DMS79 treated with DMSO at 0.1 percent for 48 hours (cell line): ENCODE measurements at regions not wholly inside any gene's neighbourhood (a gene's known extent, or its start where the extent isn't known, plus 50 kb on each side); places are given as distances from the start of the nearest gene placed in this dataset.

ENCODE experiments used
- DNase-seq: peaks from one replicate; lab custom pipeline; 2025; lab: John Stamatoyannopoulos, UW

DNA sequence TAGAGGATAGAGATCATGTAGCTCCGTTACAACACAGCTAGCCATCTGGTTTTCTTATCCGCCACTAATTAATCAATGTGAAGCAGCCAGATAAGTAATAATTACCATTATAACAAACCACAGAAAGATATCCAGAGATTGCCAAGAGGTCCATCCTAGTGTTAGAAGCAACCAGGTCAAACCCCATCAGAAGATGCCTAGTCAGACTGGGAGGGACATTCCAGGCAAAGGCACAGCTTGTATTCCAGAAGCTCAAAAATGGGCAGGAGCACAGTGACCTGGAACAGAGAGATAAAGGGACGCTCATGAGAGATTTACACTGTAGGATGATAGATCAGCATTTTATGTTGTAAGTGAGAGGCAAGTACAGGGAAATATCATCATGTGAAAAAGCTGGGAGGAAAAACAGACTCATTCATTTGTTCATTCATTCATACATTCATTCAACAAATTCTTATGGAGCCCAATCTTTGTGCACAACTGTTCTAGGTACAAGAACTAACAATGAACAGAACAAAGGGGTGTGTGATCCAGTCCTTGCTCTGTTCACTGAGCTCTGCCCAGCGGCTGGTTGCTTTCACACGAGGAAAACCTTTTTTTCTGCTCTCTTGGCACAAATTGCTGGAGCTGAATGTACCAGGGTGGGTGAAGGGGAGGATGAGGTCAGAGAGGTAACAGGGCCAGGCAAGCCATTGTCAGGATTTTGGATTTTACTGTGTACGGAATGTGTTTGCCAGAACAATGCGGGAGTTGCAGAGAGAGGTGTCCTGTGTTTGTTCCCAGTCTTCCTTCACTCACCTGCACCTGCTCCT lies 240.8 kb upstream of the FGGY start:
- DNase-seq = no peak

DNA sequence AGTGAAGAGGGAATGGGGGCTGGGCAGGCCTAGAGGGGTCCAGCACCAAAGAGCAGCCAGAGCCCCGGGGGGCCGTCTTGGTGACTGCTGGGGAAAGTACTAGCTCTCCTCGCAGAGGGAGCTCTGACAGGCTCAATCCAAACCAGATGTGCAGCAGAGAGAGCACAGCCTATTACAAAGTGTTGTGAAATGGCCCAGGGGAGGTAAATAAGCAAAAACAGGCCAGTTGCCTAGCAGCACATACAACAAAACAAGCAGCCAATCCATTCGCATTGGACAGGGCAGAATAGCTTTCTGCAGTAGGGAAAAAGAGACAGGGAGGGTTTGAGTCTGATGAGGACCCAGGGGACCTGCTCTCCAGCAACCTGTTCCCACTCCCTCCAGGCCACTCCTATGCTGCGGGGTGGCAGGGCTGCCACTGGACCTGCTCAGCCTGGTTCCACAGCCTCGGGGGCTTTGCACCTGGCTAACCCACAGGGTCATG lies 239.6 kb upstream of the FGGY start:
- DNase-seq = no peak

DNA sequence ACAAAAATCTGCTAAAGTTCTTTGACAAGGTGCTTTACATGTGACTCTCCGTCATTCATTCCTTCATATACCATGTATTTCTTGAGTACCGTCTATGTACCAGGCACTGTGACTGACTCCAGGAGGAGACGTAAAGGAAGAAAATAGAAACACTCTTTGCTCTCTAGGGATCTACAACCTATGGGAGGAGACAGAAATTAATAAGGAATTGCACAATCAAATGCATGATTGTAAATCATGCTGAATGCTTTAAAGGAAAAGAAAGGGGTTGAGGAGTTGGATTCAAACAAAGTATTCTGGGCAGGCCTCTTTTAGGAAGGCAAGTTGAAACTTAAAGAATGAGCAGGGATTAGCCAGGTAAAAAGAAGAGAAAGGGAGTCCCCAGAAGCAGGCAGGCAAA lies 239.1 kb upstream of the FGGY start:
- no peak for DNase-seq

DNA sequence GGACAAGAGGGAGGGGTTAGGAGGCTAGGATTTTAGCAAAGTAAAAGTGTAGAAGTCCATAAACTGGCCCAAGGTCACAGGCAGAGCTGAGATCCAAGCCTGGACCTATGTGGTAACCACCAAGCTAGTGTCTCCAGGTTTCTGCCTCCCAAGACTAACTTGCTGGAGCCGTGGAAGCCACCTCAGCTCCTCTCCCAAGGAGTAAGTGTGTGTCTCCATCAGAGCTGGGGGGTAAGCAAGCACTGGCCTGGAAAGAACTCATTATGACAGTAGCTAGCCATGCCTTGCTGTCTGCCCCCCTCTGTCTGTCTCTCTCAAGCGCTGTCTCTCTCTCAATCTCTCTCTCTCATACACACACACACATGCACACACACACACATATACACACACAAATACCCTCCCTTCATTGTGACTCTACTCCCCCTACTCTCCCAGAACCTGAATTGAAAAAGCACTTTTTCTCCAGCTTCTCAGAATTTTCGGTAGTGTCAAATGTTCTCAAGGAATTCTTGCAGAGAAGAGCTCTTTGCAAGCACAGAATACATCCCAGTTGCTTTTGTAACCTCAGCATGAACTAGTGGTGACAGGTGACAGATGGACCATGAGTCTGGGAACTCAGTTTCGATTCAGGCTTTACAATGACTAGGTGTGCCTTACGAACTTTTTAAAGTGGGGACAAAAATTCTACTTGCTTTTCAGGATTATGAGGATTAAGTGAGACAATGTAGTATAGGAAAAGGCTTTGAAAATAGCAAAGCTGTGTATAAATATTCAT lies 238.0 kb upstream of the FGGY start:
- no peak for DNase-seq

DNA sequence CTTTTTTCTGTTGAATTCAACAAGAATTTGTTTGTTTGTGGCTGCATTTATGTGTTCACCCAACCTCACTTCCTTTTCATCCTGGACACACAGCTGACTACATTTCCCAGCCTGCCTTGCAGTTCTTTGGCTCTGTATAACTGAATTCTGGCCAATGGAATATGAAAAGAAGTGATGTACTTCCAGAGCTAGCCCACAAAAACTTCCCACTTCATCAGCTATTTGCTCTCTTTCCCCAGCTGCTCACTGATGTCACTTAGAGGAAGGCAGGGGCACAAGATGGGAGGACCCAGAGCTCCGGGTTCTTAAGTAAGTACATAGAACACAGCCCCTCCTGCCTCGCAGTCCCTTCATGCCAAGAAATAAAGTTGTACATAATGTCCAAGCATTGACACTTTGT lies 235.0 kb upstream of the FGGY start:
- no peak for DNase-seq

DNA sequence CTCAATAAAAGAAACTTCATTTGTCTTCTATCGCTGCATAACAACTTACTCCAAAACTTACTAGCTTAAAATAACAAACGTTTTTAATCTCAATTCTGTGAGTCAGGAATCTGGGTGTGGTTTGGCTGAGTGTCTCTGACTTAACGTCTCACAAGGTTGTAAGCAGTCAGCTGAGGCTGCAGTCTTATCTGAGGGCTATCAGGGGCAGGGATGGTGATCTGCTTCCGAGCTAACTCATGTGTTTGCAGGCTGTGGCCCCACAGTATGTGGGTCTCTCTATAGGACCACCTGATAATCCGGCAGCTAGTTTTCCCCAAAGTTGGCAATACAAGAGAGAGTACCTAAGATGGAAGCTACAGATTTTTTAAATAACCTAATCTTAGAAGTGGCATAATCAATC lies 234.2 kb upstream of the FGGY start:
- no peak for DNase-seq

DNA sequence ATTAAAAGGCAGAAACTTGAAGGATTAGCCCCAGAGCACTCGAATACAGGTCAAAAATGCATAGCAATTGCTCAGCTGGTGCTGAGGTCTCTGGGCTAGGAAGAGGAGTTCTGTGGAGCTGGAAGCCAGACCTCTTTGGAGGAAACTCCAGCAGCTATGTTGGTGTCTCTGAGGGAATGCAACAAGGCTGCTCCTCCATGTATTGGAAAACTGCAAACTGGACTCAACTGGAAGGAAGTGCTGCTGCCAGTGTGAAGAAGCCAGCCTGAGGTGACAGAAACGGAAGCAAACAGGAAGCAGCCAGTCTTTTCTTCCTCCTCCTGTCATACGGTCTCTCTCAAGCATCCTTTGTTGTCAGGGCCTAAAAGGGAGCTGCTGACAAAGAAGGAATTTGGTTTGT lies 233.4 kb upstream of the FGGY start:
- no peak for DNase-seq

DNA sequence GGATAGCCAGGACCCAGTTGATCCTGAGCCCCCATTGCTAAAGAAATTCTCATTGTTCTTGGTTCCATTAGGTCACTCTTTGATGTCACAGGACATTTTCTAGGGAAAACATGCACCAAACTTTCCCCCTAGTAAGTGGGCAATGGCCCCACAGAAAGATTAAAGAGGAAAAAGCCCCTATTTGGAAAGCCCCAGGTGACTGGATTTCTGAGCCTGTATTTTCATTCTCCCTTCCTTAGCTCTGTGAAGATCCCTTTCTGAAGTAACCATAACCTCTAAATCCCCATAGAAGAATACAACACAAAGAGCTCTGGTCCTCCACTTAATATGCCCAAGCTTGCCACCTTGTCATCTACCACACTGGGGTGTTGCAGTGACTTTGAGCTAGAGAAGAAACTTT lies 232.3 kb upstream of the FGGY start:
- DNase-seq = no peak

DNA sequence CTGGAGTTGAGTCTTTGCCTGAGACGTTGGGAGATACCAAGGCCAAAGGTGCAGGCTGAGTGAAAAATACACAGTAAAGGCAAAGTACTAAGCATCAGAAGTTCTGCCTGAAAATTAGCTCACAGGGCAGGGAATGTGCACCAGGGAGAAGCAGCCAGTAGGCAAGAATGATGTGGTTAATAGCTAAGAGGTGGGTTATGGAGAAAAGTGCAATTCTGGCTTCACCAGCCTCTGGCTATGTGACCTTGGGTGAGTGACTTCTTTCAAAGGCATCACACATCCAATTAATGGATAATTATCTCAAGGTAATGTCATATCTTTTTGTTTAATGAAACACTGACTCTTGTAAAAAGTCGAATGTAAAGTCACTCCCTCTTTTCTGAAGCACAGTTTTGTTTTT lies 230.7 kb upstream of the FGGY start:
- DNase-seq = no peak

DNA sequence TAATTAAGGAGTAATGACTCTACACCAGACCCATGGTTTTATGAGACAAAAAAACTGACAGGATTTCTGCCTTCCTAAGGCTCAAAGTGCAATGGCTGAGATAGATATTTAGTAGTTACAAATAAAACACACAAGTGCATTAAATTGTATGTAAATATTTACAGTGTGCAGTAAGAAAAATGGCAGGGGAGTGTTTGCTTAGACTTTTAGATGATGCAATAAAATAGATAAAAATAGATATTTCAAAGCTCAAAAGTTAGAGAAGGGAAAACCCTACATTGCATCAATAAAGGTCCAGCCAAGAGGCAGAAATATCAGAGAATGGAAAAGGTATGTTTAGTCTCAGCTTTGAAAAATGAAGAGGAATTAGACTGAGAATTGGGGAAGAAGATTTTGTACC lies 226.3 kb upstream of the FGGY start:
- no peak for DNase-seq

DNA sequence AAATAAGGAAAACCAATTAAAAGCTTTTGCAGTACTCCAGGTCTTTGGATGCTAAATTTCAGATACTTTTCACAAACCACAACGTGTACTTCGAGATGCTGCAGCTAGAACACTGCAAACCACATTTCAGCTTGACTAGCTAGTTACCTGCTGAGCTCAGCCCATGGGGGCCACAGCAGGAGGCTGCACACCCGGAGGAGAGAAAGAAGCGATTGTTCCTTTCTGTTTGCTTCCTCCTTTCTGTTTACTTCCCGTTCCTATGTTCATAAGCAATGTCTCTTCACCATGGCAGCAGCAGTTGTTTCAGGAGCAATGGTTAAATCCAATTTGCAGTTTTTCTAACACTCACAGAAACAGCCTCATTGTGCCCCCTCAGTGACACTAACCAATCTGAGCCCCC lies 225.6 kb upstream of the FGGY start:
- DNase-seq = no peak

DNA sequence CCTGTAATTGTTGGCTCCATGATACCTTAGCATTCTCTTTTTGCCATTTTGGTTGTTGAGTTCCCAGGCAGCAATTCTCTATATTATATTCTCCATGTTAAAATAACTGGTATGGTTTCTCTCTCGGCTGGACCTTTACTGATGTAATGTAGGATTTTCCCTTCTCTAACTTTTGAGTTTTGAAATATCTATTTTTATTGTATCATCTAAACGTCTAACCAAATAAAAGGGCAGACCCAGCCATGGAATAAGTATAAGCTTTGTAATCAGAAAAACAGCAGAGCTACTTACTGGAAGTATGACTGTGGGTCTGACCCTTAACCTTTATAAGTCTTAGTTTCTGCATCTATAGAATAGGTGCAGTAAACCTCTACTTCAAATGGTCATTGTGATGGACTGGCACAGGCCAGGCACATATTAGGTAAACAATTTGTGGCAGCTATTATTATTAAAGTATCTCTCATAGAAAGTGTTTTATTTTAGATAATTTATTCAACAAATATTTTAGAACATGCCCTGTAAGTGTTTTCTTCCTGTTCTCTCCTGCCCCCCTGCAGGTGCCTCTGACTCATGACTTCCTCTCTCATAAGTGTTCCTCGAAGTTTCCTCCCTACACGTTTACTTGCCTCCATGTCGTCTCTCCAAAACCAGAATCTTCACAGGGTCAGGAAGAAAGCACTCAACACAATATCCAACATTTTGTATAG lies 224.9 kb upstream of the FGGY start:
- DNase-seq = no peak

DNA sequence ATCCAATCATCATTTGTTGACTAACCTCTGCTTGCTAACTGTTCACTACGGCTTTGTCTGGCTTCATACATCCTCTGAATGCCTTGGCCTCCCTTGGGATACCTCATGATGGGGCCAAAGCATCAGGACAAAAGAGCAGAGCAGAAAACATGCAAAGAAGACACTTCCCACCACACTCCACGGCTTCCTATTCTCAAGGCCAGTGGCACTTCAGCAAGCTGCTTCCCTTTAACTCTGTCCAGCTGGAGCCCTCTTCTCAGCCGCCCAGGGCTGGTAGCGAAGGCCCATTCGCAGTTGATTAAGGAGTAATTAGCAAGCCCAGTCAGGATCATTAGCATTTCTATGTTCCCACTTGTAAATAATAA lies 224.3 kb upstream of the FGGY start:
- no peak for DNase-seq

DNA sequence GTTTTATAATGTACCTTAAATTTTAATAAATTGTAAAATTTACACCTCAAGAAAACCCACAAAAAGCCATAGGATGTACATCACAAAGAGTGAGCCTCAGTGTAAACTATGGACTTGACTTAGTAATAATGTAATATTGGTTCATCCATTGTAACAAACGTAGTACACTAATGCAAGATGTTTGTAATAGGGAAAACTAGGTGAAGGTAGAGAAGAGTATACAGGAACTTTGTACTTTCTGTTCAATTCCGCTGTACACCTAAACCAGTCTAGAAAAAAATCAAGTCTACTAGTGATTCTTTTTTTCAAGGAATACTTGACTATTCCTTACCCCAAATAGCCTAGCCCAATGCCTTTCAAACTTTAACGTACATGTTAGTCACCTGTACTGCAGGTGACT lies 222.3 kb upstream of the FGGY start:
- no peak for DNase-seq

DNA sequence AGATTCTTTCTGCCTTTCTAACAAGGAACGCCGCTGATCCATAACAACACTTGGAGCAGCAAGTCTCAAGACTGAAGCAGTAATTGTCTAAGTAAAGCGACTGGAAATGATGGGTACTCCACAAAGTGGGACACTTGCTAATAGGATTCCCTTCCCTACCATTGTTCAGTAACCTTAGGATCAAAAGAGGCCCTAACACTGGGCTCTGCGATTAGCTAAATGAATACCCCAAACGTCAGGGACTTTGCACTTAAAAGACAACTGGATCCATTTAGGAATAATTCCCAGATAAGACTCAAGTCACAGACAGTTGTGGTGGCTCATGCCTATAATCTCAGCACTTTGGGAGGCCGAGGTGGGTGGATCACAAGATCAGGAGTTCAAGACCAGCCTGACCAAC lies 221.9 kb upstream of the FGGY start:
- peak; percentile 53 for DNase-seq

DNA sequence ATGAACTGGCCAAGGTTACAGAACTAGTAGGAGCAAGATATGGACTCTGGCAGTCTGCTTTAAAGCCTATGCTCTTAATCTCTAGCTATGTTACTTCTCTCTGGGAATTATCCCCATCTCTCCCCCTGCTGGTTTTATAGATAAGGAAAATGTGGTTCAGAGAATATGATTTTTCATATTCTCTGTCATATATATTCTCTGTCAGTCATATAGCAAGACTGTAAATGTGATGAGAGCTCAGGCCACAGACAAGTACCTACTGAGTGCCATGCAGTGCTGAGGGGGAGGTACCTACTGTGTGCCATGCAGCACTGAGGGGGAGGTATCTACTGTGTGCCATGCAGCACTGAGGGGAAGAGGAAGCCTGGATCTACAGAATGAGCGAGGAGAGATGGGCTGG lies 220.3 kb upstream of the FGGY start:
- DNase-seq = no peak

DNA sequence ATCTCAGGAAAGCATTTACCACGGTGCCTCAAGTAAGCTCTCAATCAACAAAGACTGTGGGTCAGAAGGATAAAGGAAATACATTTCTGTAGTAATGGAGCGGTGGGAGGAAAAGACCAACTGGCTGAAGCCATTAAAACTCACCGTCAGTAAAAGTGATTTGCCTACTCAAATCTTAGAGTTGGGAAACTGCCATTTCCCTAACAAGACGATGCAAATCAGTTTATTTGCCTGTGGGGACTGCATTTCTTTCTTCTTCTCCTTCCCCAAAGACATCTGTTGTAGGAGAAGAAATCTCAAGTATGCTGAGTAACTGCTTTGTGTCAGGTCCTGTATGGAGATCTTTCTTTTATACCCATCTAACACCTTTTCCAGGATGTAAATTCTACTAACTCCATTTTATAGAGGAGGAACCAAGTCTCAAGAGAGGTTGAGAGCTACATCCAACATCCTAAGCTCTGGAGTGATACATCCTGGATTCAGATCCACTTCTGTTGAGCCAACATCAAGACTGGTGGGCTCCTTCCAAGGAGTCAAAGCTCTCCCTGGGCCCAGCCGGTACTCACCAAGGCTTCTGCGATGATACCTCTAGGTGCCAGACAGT lies 219.3 kb upstream of the FGGY start:
- no peak for DNase-seq

DNA sequence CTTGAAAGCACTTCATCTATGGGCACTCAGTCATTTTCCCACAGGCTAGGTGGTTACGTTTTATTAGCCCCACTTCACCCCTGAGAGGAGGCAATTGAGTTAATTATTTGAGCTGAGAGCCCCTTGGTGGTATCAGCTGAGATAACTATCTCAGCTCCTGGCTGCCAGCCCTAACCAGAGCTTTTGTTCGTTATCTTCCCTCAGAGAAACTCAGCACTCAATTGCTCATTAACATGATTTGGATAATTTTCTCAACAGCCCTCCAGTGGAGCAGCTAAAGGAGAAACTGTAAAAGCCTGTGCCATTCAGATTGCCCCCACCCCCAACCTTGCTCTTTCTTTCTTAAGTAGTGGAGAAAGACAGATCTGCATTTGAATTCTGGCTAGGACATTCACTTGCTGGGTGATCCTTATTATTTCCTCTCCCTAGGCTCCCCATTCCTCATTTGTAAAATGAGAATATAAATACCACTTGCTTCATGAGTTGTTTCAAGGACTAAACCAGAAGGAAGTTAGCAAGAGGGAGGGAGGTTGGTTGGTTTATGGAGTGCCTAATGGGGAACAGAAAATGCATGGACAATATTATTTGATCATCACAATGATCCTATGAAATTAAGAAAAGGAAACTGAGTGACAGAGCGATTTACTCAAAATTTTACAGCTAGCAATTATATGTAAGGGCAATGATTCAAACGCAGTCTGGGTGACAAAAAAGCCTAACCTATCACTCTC lies 218.7 kb upstream of the FGGY start:
- DNase-seq = peak; percentile 88

DNA sequence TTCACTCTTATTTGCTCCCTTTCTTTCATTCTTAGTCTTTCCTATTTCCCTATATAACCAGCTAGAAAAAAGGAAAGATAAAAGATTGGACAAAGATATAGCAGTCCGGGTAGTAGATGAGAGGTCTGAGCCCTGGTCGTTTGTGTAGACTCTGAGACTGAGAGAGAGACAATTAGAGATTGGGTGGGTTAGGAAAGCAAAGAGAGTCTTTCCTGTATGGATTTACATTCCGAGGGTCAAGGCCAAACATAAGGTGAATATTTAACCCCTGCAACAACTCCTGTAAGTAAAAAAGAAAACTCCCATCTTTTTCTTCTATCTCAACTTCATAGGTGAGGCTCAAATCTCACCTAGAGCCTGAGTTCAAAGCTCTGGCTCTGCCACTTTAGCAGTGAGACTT lies 218.0 kb upstream of the FGGY start:
- no peak for DNase-seq

DNA sequence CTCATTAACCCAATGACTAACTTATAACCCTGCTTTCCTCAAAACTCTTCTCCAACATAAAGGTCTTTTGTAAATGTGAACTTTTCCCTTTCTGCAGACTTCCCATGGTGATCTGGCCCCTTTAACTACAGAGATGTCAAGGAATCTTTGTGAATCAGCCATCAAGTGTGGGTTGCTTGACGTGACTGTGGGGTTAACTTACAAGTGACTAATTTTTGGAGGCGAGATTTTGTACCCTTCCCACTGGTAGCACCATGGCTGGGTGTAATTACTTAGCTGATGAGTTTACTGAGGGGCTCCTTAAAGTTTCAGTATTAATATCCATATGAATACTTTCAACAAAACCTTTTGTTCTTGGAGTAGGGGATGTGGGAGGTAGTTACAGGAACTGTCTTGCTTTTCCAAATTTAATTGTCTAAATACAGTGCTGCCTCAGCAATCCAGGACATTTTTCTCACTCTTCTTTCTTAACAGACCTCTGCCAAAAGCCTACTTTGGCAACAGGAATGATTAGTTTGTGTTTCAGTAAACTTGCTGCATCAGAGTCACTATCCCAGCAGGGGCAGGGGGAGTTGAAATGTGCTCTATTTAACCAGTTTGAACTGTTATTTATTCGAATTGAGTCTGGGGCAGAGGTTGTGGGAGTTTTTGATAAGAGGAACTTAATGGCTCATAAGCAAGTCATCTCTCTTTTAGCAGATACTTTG lies 217.3 kb upstream of the FGGY start:
- DNase-seq = no peak

DNA sequence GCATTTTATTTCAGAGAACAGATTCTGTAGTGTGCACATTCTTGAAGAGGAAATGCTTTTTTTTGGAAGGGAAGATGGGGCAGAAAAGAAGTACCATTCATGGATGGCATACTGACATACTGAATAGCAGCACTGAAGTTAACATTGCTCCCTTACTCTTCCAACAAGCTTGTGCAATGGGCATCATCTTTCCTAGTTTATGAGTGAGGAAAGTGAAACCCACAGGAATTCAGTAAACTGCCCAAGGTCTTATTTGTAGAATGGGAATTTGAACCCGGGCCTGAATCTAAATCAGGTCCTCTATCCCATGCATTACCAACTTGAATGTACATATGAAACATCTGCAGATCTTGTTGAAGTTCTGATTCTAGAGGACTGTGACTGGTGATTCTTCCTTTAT lies 215.7 kb upstream of the FGGY start:
- DNase-seq = no peak
